ENCODE measurements at regions not wholly inside any gene's neighbourhood (a gene's known extent, or its start where the extent isn't known, plus 50 kb on each side); places are given as distances from the start of the nearest gene placed in this dataset.

DNA sequence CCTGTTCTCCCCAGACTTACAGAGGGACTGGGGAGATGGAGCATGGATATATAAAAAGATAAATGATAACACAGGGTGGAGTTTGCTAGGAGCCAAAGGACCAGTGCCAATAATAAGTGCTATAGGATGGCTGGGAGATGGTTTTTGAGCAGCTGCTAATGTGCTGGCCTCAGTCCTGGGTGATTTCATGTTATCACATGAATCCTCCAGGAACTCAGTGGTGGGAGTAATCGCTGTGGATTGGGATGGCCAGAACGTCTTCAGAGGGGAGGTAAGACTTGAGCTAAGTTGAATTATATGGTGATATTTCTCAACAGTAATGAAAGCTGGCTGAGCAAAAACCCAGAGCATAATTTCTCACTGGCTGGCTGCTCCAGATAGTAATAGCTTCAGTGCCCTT is 441.4 kb downstream of the SLC4A3 start:
- Histone ChIP-seq H4K20me1 (ENCODE audit: insufficient read depth, low read length) (no peaks in the 10 kb centered on the region), H3K4me1 (ENCODE audit: insufficient read depth, low read length) (no peaks in the 10 kb centered on the region), H3K9me3 (ENCODE audit: low read length) (no peaks in the 10 kb centered on the region), H3K79me2 (ENCODE audit: insufficient read depth, low read length) (no peaks in the 10 kb centered on the region), H3K27ac (ENCODE audit: extremely low read length, insufficient read depth, low read length) (no peak overlapping the region), H3K4me2 (ENCODE audit: low read depth, low read length) (no peak overlapping the region), H3K36me3 (replicated peaks in 1 of 2; ENCODE audit: control insufficient read depth in 1 of 2, insufficient read depth in 2 of 2, low read length in 2 of 2) (no peaks in the 10 kb centered on the region), H3K9ac (ENCODE audit: insufficient read depth, low read depth, low read length) (no peak overlapping the region), H2AFZ (ENCODE audit: low read length) (no peak overlapping the region), H3K4me3 (replicated peaks in 1 of 3; ENCODE audit: insufficient read depth in 1 of 3, low read depth in 2 of 3, low read length in 3 of 3) (no peak overlapping the region), H3K27me3 (ENCODE audit: control insufficient read depth in 1 of 2, insufficient read depth in 2 of 2, low read length in 2 of 2) (peaks cover 0 to 11% of the 10 kb centered on the region in 2 experiments; a peak in 2 of 5 replicates)
- BruUV-seq (replicated peaks): no TSS peak
- DNase-seq (ENCODE audit: low spot score) (no peak), ATAC-seq (no peak), FAIRE-seq (no peak)
- intact Hi-C loops (cut with micrococcal nuclease; ENCODE audit: unreplicated experiment) (no loop called here), in situ Hi-C loops (cut with HindIII; ENCODE audit: extremely low pct_ligation_motif_present, low pct_unique_long_range_greater_than_20kb) (no loop called here)
- POLR2A ChIA-PET: no interaction called here
- CTCF ChIA-PET (ENCODE audit: low intra/inter-chr PET ratio, low total read pairs): no interaction called here
- 0% methylated on average over 2 of the region's 2 CpGs for WGBS (ENCODE audit: low lambda C conversion rate)
- TF ChIP-seq ZNF180 (CRISPR knock-in tag; IDR thresholded peaks at IDR 0.05; ENCODE audit: borderline replicate concordance, low read depth) (no peak), ZSCAN21 (CRISPR knock-in tag; IDR thresholded peaks at IDR 0.05; ENCODE audit: borderline replicate concordance) (no peak), SIN3A (IDR thresholded peaks at IDR 0.05; ENCODE audit: borderline replicate concordance, low read depth, low read length) (no peak), RFX1 (IDR thresholded peaks at IDR 0.05) (no peak), PAF1 (CRISPR knock-in tag; IDR thresholded peaks at IDR 0.05) (no peak), ERF (CRISPR knock-in tag; IDR thresholded peaks at IDR 0.05) (no peak), EZH2 (conservative IDR thresholded peaks at IDR 0.05; ENCODE audit: low read depth, low read length) (no peak), DNMT3B (CRISPR knock-in tag; conservative IDR thresholded peaks at IDR 0.05) (no peak), KDM5A (IDR thresholded peaks at IDR 0.05; ENCODE audit: borderline replicate concordance, low read length) (no peak)
- TF ChIP-seq, protein P1, sequence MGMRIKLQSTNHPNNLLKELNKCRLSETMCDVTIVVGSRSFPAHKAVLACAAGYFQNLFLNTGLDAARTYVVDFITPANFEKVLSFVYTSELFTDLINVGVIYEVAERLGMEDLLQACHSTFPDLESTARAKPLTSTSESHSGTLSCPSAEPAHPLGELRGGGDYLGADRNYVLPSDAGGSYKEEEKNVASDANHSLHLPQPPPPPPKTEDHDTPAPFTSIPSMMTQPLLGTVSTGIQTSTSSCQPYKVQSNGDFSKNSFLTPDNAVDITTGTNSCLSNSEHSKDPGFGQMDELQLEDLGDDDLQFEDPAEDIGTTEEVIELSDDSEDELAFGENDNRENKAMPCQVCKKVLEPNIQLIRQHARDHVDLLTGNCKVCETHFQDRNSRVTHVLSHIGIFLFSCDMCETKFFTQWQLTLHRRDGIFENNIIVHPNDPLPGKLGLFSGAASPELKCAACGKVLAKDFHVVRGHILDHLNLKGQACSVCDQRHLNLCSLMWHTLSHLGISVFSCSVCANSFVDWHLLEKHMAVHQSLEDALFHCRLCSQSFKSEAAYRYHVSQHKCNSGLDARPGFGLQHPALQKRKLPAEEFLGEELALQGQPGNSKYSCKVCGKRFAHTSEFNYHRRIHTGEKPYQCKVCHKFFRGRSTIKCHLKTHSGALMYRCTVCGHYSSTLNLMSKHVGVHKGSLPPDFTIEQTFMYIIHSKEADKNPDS (CRISPR knock-in tag; IDR thresholded peaks at IDR 0.05): no peak
- TF ChIP-seq, protein P2, sequence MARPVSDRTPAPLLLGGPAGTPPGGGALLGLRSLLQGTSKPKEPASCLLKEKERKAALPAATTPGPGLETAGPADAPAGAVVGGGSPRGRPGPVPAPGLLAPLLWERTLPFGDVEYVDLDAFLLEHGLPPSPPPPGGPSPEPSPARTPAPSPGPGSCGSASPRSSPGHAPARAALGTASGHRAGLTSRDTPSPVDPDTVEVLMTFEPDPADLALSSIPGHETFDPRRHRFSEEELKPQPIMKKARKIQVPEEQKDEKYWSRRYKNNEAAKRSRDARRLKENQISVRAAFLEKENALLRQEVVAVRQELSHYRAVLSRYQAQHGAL (CRISPR knock-in tag; IDR thresholded peaks at IDR 0.05; ENCODE audit: not compliant biosample characterization): no peak
- TF ChIP-seq, protein P3, sequence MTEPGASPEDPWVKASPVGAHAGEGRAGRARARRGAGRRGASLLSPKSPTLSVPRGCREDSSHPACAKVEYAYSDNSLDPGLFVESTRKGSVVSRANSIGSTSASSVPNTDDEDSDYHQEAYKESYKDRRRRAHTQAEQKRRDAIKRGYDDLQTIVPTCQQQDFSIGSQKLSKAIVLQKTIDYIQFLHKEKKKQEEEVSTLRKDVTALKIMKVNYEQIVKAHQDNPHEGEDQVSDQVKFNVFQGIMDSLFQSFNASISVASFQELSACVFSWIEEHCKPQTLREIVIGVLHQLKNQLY (CRISPR knock-in tag; IDR thresholded peaks at IDR 0.05): no peak
- TF ChIP-seq, protein P4, sequence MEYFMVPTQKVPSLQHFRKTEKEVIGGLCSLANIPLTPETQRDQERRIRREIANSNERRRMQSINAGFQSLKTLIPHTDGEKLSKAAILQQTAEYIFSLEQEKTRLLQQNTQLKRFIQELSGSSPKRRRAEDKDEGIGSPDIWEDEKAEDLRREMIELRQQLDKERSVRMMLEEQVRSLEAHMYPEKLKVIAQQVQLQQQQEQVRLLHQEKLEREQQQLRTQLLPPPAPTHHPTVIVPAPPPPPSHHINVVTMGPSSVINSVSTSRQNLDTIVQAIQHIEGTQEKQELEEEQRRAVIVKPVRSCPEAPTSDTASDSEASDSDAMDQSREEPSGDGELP (IDR thresholded peaks at IDR 0.05; ENCODE audit: borderline replicate concordance, low read depth): no peak
